KMS-11 (cell line): ENCODE measurements at regions not wholly inside any gene's neighbourhood (a gene's known extent, or its start where the extent isn't known, plus 50 kb on each side); places are given as distances from the start of the nearest gene placed in this dataset.
A peak's percentile ranks its signal among the peaks of the same experiment; 100 is the strongest.

Source experiments
- H2AFZ ChIP-seq: fragments of 200-600 bp; sonication (generic); 2 replicates; pipeline ENCODE4 v1.6.1; 2016; ENCODE audit warnings: antibody characterized with exemption, mixed run types, low read depth
- H3K27ac ChIP-seq: fragments of 200-600 bp; sonication (generic); 2 replicates; pipeline ENCODE4 v1.6.1; 2016; ENCODE audit warnings: mild to moderate bottlenecking, mixed run types
- H3K27me3 ChIP-seq: fragments of 200-600 bp; sonication (generic); 2 replicates; pipeline ENCODE4 v1.6.1; 2017; ENCODE audit warnings: mild to moderate bottlenecking, low read depth, mixed run types, moderate library complexity; ENCODE audit not compliant: insufficient read depth
- H3K36me3 ChIP-seq: fragments of 200-600 bp; sonication (generic); 2 replicates; pipeline ENCODE4 v1.6.1; 2017; ENCODE audit warnings: mild to moderate bottlenecking, mixed run types; ENCODE audit not compliant: insufficient read depth
- H3K4me1 ChIP-seq: fragments of 200-600 bp; sonication (generic); 2 replicates; pipeline ENCODE4 v1.6.1; 2016; ENCODE audit warnings: mild to moderate bottlenecking, low read depth, mixed run types; ENCODE audit not compliant: poor library complexity, severe bottlenecking
- H3K4me2 ChIP-seq: fragments of 200-600 bp; sonication (generic); 2 replicates; pipeline ENCODE4 v1.7.0; 2016; ENCODE audit warnings: mild to moderate bottlenecking, mixed run types
- H3K4me3 ChIP-seq: fragments of 200-600 bp; sonication (generic); IDR thresholded peaks from 2 replicates; pipeline ENCODE4 v1.6.1; 2017; ENCODE audit warnings: low read depth, low read length, mixed read lengths; ENCODE audit not compliant: insufficient read depth
- H3K79me2 ChIP-seq: fragments of 200-600 bp; sonication (generic); 2 replicates; pipeline ENCODE4 v1.6.1; 2016; ENCODE audit warnings: low read depth, mixed run types; ENCODE audit not compliant: insufficient read depth
- H3K9ac ChIP-seq: fragments of 200-600 bp; sonication (generic); 2 replicates; pipeline ENCODE4 v1.6.1; 2016; ENCODE audit warnings: mild to moderate bottlenecking, mixed run types
- H4K20me1 ChIP-seq: fragments of 200-600 bp; sonication (generic); 2 replicates; pipeline ENCODE4 v1.6.1; 2016; ENCODE audit warnings: mild to moderate bottlenecking, mixed run types; ENCODE audit not compliant: insufficient read depth
- TF ChIP-seq, protein P1 (sequence below): fragments of 200-600 bp; sonication (generic); conservative IDR thresholded peaks from 2 replicates; pipeline ENCODE4 v1.6.1; 2017; ENCODE audit warnings: low read depth, mild to moderate bottlenecking, antibody characterized with exemption, low read length, moderate library complexity, mixed read lengths

DNA sequence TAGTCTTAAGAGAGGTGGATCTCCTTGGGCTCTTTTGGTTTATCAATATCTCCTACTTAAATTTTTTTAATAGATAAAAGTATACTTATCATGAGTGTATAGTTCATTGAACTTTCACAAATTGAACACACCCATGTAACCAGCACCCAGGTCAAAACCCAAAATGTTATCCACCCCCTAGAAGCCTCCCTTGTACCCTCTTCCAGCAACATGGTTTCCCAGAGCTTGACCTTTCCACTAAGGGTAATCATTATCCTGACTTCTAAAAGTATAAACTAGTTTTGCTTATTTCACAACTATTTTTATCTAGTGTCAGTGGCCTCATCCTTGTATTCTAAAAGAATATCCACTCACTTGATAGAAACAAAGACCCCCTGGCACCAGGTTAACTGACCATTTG is 106.8 kb downstream of the MDH1 start:
- TF ChIP-seq, protein P1, sequence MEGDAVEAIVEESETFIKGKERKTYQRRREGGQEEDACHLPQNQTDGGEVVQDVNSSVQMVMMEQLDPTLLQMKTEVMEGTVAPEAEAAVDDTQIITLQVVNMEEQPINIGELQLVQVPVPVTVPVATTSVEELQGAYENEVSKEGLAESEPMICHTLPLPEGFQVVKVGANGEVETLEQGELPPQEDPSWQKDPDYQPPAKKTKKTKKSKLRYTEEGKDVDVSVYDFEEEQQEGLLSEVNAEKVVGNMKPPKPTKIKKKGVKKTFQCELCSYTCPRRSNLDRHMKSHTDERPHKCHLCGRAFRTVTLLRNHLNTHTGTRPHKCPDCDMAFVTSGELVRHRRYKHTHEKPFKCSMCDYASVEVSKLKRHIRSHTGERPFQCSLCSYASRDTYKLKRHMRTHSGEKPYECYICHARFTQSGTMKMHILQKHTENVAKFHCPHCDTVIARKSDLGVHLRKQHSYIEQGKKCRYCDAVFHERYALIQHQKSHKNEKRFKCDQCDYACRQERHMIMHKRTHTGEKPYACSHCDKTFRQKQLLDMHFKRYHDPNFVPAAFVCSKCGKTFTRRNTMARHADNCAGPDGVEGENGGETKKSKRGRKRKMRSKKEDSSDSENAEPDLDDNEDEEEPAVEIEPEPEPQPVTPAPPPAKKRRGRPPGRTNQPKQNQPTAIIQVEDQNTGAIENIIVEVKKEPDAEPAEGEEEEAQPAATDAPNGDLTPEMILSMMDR, result no peak
- H3K4me2 ChIP-seq, result no peak overlapping the region

DNA sequence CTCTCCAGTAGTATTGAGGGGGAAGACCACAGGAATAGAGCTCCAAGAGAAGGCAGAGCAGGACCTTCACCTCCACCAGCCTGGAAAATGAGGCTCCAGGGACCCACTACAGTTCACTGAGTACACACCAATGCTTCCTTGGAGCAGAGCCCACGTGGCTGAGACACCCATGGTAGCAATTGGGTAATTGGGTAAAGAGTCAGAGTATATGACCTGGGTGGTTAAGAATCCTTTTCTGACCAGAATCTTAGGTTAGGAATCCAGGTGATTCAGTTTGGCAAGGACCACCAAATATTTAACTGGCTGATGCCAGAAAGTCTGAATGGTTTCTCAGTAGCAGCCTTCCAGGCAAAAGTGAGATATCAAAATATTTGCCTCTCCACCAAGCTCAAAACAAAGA is 107.7 kb downstream of the MDH1 start:
- H3K4me1 ChIP-seq, result peaks cover 4% of the 10 kb centered on the region
- no peaks in the 10 kb centered on the region for H3K36me3 ChIP-seq
- H3K4me3 ChIP-seq, result no peak overlapping the region
- TF ChIP-seq, protein P1, result no peak
- no peak overlapping the region for H3K4me2 ChIP-seq
- no peaks in the 10 kb centered on the region for H3K79me2 ChIP-seq
- H3K9ac ChIP-seq, result no peak overlapping the region
- no peaks in the 10 kb centered on the region for H3K27me3 ChIP-seq
- H2AFZ ChIP-seq, result no peak overlapping the region
- H3K27ac ChIP-seq, result no peak overlapping the region
- no peaks in the 10 kb centered on the region for H4K20me1 ChIP-seq

More for the DNA sequence above, 106.8 kb downstream of the MDH1 start:
- no peak overlapping the region for H3K4me3 ChIP-seq
- peaks cover 4% of the 10 kb centered on the region for H3K4me1 ChIP-seq
- H3K79me2 ChIP-seq, result no peaks in the 10 kb centered on the region
- no peaks in the 10 kb centered on the region for H4K20me1 ChIP-seq
- no peak overlapping the region for H3K27ac ChIP-seq
- no peak overlapping the region for H3K9ac ChIP-seq
- no peaks in the 10 kb centered on the region for H3K27me3 ChIP-seq
- no peak overlapping the region for H2AFZ ChIP-seq
- H3K36me3 ChIP-seq, result no peaks in the 10 kb centered on the region

DNA sequence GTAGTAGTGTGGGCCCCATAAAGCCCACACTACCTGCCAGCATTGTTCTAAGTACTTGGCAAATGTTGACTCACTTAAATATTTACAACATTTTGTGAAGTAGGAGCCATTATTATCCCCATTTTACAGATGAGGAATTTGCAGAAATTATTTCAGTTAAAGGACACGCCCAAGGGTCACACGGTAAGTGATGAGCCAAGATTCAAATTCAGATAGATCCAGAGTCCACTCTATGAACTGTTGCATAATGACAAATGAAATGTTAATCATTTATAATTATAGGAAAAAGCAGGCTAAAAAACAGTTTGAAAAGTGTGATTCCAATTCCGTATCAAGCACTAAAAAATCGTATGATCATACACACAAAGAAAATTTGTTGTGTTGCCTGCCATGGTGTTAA is 108.4 kb downstream of the MDH1 start:
- H4K20me1 ChIP-seq, result no peaks in the 10 kb centered on the region
- no peak overlapping the region for H3K9ac ChIP-seq
- H3K4me2 ChIP-seq, result no peak overlapping the region
- no peak overlapping the region for H3K4me3 ChIP-seq
- TF ChIP-seq, protein P1, result no peak
- H3K79me2 ChIP-seq, result no peaks in the 10 kb centered on the region
- H3K27me3 ChIP-seq, result no peaks in the 10 kb centered on the region
- H3K4me1 ChIP-seq, result peaks cover 2% of the 10 kb centered on the region
- H2AFZ ChIP-seq, result no peak overlapping the region
- H3K36me3 ChIP-seq, result no peaks in the 10 kb centered on the region
- no peak overlapping the region for H3K27ac ChIP-seq

DNA sequence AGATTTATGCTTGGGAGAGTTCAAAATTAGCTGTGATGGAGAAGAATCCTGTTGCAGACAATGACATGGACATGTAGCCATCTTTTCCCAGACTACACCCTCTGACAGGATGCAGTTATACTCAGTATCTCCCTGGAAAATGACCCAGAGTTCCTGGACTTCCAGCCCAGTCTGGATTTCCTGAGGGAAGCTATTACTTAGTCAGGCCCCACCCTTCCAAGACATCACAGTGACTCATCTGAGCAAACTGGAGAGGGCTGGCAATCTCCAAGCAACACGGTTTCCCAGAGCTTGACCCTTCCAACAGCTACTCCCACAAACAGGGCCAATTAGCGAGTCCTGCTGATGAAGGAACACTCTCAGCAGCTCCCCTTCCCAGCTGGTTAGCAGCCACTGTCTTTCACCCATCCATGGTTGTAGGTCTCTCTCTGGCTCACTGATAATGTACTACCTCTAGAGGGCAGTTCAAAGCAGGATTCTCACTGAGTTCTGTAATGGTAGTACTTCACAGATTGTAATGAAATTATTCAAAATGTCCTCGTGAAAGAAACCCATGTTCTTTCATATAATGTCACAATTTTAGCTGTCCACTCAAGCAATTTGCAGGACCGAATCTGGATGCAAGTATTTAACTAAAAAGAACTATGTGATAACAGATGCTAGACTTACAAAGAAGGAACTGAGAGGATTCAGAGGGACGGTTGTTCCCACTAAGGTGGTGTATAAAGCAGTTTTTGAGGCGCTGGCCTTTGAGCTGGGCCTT is 110.2 kb downstream of the MDH1 start:
- no peak overlapping the region for H3K4me2 ChIP-seq
- no peak overlapping the region for H3K9ac ChIP-seq
- H3K79me2 ChIP-seq, result no peaks in the 10 kb centered on the region
- peak overlapping the region; percentile 16; the same call in 1 of the 2 replicates for H2AFZ ChIP-seq
- H3K36me3 ChIP-seq, result no peaks in the 10 kb centered on the region
- H4K20me1 ChIP-seq, result no peaks in the 10 kb centered on the region
- H3K4me1 ChIP-seq, result no peaks in the 10 kb centered on the region
- no peak overlapping the region for H3K27ac ChIP-seq
- no peak overlapping the region for H3K4me3 ChIP-seq
- TF ChIP-seq, protein P1, result peak; percentile 81
- H3K27me3 ChIP-seq, result no peaks in the 10 kb centered on the region
